ENCODE measurements at regions not wholly inside any gene's neighbourhood (a gene's known extent, or its start where the extent isn't known, plus 50 kb on each side); places are given as distances from the start of the nearest gene placed in this dataset.

- 93% methylated on average over 6 of the region's 6 CpGs; no CpG with 5 or more reads in 1 of the 2 experiments for WGBS, 2 experiments (ENCODE audit: extremely low coverage in 1 of 2, insufficient coverage in 1 of 2, insufficient read length in 1 of 2, insufficient replicate concordance in 2 of 2, low coverage in 1 of 2, low lambda C conversion rate in 2 of 2, missing lambda C conversion rate in 1 of 2)
- Histone ChIP-seq H4K5ac (ENCODE audit: insufficient read length, low read depth, low read length) (no peak overlapping the region), H3K4me2 (ENCODE audit: insufficient read depth in 1 of 2, low read depth in 2 of 2, low read length in 2 of 2) (no peak overlapping the region), H3K4me1 (replicated peaks in 1 of 4; ENCODE audit: control insufficient read depth in 3 of 4, insufficient read depth in 4 of 4, low read length in 3 of 4) (peaks cover 0 to 3% (median under 1%) of the 10 kb centered on the region in 4 experiments; a peak in 3 of 7 replicates), H2BK15ac (ENCODE audit: low read length) (no peak overlapping the region), H3K79me2 (ENCODE audit: control insufficient read depth in 1 of 2, insufficient read depth in 2 of 2, low read length in 2 of 2) (no peaks in the 10 kb centered on the region), H3K4me3 (ENCODE audit: extremely low read depth in 1 of 4, insufficient read depth in 2 of 4, low read depth in 3 of 4, low read length in 4 of 4) (no peak overlapping the region), H4K20me1 (replicated peaks in 1 of 2; ENCODE audit: control insufficient read depth in 1 of 2, insufficient read depth in 2 of 2, low read length in 2 of 2) (no peaks in the 10 kb centered on the region), H2AFZ (ENCODE audit: low read length) (no peak overlapping the region), H2BK12ac (ENCODE audit: low read depth, low read length) (no peak overlapping the region), H3K9me3 (ENCODE audit: insufficient read depth in 2 of 2, low read depth in 1 of 2, low read length in 1 of 2) (peaks cover 2 to 6% of the 10 kb centered on the region in 2 experiments; a peak in 1 of 4 replicates), H2BK5ac (ENCODE audit: low read depth, low read length) (no peak overlapping the region), H3K27ac (ENCODE audit: low read depth, low read length) (no peak overlapping the region), H3K23me2 (ENCODE audit: low read depth, low read length) (no peaks in the 10 kb centered on the region), H3K18ac (ENCODE audit: extremely low read depth, low read length) (no peak overlapping the region), H2AK5ac (ENCODE audit: low read depth, low read length) (no peak overlapping the region), H3K4ac (replicated peaks; ENCODE audit: insufficient read length, low read depth, low read length) (no peak overlapping the region), H4K8ac (ENCODE audit: extremely low read depth, insufficient read depth, low read length) (no peak overlapping the region), H2BK120ac (replicated peaks; ENCODE audit: low read depth, low read length) (no peak overlapping the region), H4K91ac (replicated peaks; ENCODE audit: insufficient read length, low read length) (no peak overlapping the region), H3K23ac (ENCODE audit: insufficient read length) (no peak overlapping the region), H3K79me1 (ENCODE audit: low read depth, low read length) (no peaks in the 10 kb centered on the region), H3K27me3 (replicated peaks in 1 of 4; ENCODE audit: control insufficient read depth in 3 of 4, extremely low read depth in 1 of 4, insufficient read depth in 3 of 4, low read length in 3 of 4) (no peaks in the 10 kb centered on the region), H3K14ac (ENCODE audit: insufficient read length) (no peak overlapping the region), H3K56ac (replicated peaks; ENCODE audit: insufficient read length, low read depth, low read length) (no peak overlapping the region), H3K36me3 (ENCODE audit: control insufficient read depth in 2 of 4, insufficient read depth in 4 of 4, low read length in 3 of 4) (no peaks in the 10 kb centered on the region), H3K9ac (replicated peaks in 1 of 4; ENCODE audit: extremely low read depth in 1 of 4, low read depth in 3 of 4, low read length in 3 of 4) (no peak overlapping the region), H2BK20ac (ENCODE audit: low read length) (no peak overlapping the region)
- POLR2A ChIA-PET (ENCODE audit: partially characterized antibody): no interaction called here
- DNase-seq (ENCODE audit: low read depth in 1 of 2, low spot score in 2 of 2) (no peak), FAIRE-seq (no peak)
- CTCF ChIA-PET (ENCODE audit: partially characterized antibody): no interaction called here
- no peak for TF ChIP-seq ZNF274 (IDR thresholded peaks at IDR 0.05; ENCODE audit: borderline replicate concordance, extremely low read depth, low read length)
- TF ChIP-seq RBBP5 (IDR thresholded peaks at IDR 0.05; ENCODE audit: borderline replicate concordance, low read depth, low read length): no peak
- TF ChIP-seq ASH2L (IDR thresholded peaks at IDR 0.05; ENCODE audit: low read length): no peak
- TF ChIP-seq ATF2 (IDR thresholded peaks at IDR 0.05; ENCODE audit: low read length): no peak
- TF ChIP-seq NANOG (IDR thresholded peaks at IDR 0.05; ENCODE audit: insufficient read depth, low read depth, low read length, poor library complexity, severe bottlenecking): no peak
- TF ChIP-seq EP300 (IDR thresholded peaks at IDR 0.05; ENCODE audit: borderline replicate concordance in 1 of 2, low read depth in 2 of 2, low read length in 2 of 2): no peak
- no peak for TF ChIP-seq TAF7 (optimal IDR thresholded peaks at IDR 0.05; ENCODE audit: borderline replicate concordance, low read depth, low read length)
- TF ChIP-seq MAFK (IDR thresholded peaks at IDR 0.05; ENCODE audit: low read depth, low read length): no peak
- TF ChIP-seq NRF1 (IDR thresholded peaks at IDR 0.05; ENCODE audit: low read depth, low read length): no peak
- TF ChIP-seq YY1 (IDR thresholded peaks at IDR 0.05; ENCODE audit: low read depth, low read length): no peak
- TF ChIP-seq JUN (IDR thresholded peaks at IDR 0.05; ENCODE audit: low read depth, low read length): no peak
- no peak for TF ChIP-seq CBX8 (IDR thresholded peaks at IDR 0.05; ENCODE audit: borderline replicate concordance, low read depth, low read length)
- no peak for TF ChIP-seq BCL11A (IDR thresholded peaks at IDR 0.05; ENCODE audit: low read depth in 2 of 2, low read length in 2 of 2)
Measured at GRCh38 chr2:104090407-104090806, 763.5 kb upstream of the POU3F3 start.

Measured in H1 (cell line).